Esophagus muscularis mucosa (tissue), 3 donors: ENCODE measurements at regions not wholly inside any gene's neighbourhood (a gene's known extent, or its start where the extent isn't known, plus 50 kb on each side); places are given as distances from the start of the nearest gene placed in this dataset.

Experiments
- CTCF ChIP-seq, 3 experiments: fragments of 200-600 bp in 2 of 3; fragments of 450-650 bp in 1 of 3; sonication (generic) in 2 of 3; IDR thresholded peaks; one replicate each; pipeline ENCODE4 v1.5.1; 2017 to 2019; ENCODE audit warnings: antibody characterized with exemption in 3 of 3, mild to moderate bottlenecking in 2 of 3, moderate library complexity in 1 of 3
- POLR2AphosphoS5 ChIP-seq, 2 donors: sonication (generic); formaldehyde crosslinking; IDR thresholded peaks; one replicate each; pipeline ENCODE4 v1.6.1; 2017; ENCODE audit warnings: antibody characterized with exemption in 2 of 2

GRCh38 chr10:32163762-32164148, 107.5 kb upstream of the KIF5B start:
- TF ChIP-seq POLR2AphosphoS5 (IDR thresholded peaks at IDR 0.05) = no peak
- TF ChIP-seq CTCF (IDR thresholded peaks at IDR 0.05) = no peak
